K562 (cell line): ENCODE measurements at regions not wholly inside any gene's neighbourhood (a gene's known extent, or its start where the extent isn't known, plus 50 kb on each side); places are given as distances from the start of the nearest gene placed in this dataset.

Source experiments
- KLF13 ChIP-seq: fragments of 450-650 bp; IDR thresholded peaks from 2 replicates; pipeline ENCODE4 v1.6.1; 2016; ENCODE audit warnings: missing genetic modification characterization, low read depth, mild to moderate bottlenecking, missing compliant biosample characterization, moderate library complexity, borderline replicate concordance
- SMC3 ChIP-seq: conservative IDR thresholded peaks from 2 replicates; pipeline ENCODE4 v1.6.1; 2011; ENCODE audit warnings: low read depth, low read length, improper control_type of control experiment; ENCODE audit not compliant: insufficient read depth
- TOE1 ChIP-seq, 2 experiments: fragments of 450-650 bp in 1 of 2; sonication (generic) in 1 of 2; formaldehyde crosslinking in 1 of 2; IDR thresholded peaks; 2 replicates each; pipeline versions ENCODE4 v1.7.1 to v1.8.0; 2016 to 2022; ENCODE audit warnings: borderline replicate concordance in 2 of 2, mild to moderate bottlenecking in 2 of 2, antibody characterized with exemption in 1 of 2, inconsistent platforms in 1 of 2, low read depth in 1 of 2, missing genetic modification reagents in 1 of 2, moderate library complexity in 1 of 2
- TF ChIP-seq, protein P1 (sequence below): sonication (generic); formaldehyde crosslinking; IDR thresholded peaks from 2 replicates; pipeline ENCODE4 v1.8.0; 2022; ENCODE audit warnings: missing genetic modification reagents, mild to moderate bottlenecking, borderline replicate concordance
- TF ChIP-seq, protein P2 (sequence below): fragments of 450-650 bp; formaldehyde crosslinking; IDR thresholded peaks from 2 replicates; pipeline ENCODE4 v1.4.0; 2020; ENCODE audit warnings: mild to moderate bottlenecking, moderate library complexity
- TF ChIP-seq, protein P3 (sequence below): fragments of 250-450 bp; sonication (Bioruptor Pico); IDR thresholded peaks from 2 replicates; pipeline ENCODE4 v1.8.0; 2021; ENCODE audit warnings: moderate library complexity, mild to moderate bottlenecking, inconsistent platforms

DNA sequence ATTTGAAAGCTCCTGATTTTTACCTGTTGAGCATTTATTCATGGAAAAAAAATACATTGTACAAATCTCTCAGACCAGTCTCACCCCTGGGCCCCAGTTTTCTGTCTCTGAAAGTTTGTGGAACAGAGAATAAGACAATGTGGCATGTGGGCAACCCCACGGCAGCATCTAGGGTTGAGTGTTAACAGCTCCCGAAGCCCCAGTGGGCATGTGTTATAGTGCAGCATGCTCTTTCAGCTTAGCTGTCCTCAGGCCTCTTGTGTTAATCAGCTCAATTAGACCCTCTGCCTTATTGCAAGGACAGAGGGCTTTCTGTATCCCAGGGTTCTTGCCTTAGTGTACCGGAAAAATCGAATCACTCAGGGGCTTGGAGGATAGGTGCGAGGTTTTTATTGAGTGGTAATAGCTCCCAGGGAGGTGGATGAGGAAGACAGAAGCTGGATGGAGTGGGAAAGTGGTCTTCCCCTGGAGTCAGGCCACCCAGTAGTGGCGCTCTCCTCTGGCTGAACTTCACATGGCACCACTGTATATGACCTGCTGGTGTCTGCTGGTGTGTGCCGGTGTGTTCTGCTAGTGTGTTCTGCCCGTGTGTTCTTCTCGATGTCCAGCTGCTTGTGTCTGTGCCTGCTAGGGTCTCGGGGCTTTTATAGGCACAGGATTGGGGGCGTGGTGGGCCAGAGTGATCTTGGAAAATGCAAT, 382.8 kb downstream of the EPM2A start:
- no peak for TF ChIP-seq KLF13 (tag)
- no peak for TF ChIP-seq SMC3
- TF ChIP-seq, protein P1, sequence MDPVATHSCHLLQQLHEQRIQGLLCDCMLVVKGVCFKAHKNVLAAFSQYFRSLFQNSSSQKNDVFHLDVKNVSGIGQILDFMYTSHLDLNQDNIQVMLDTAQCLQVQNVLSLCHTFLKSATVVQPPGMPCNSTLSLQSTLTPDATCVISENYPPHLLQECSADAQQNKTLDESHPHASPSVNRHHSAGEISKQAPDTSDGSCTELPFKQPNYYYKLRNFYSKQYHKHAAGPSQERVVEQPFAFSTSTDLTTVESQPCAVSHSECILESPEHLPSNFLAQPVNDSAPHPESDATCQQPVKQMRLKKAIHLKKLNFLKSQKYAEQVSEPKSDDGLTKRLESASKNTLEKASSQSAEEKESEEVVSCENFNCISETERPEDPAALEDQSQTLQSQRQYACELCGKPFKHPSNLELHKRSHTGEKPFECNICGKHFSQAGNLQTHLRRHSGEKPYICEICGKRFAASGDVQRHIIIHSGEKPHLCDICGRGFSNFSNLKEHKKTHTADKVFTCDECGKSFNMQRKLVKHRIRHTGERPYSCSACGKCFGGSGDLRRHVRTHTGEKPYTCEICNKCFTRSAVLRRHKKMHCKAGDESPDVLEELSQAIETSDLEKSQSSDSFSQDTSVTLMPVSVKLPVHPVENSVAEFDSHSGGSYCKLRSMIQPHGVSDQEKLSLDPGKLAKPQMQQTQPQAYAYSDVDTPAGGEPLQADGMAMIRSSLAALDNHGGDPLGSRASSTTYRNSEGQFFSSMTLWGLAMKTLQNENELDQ (CRISPR knock-in tag) = no peak
- TF ChIP-seq, protein P2, sequence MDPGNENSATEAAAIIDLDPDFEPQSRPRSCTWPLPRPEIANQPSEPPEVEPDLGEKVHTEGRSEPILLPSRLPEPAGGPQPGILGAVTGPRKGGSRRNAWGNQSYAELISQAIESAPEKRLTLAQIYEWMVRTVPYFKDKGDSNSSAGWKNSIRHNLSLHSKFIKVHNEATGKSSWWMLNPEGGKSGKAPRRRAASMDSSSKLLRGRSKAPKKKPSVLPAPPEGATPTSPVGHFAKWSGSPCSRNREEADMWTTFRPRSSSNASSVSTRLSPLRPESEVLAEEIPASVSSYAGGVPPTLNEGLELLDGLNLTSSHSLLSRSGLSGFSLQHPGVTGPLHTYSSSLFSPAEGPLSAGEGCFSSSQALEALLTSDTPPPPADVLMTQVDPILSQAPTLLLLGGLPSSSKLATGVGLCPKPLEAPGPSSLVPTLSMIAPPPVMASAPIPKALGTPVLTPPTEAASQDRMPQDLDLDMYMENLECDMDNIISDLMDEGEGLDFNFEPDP = no peak
- no peak for TF ChIP-seq TOE1 (IDR thresholded peaks at IDR 0.05; ENCODE audit: borderline replicate concordance)
- TF ChIP-seq TOE1 (CRISPR knock-in tag; IDR thresholded peaks at IDR 0.05; ENCODE audit: borderline replicate concordance, low read depth) = no peak
- TF ChIP-seq, protein P3, sequence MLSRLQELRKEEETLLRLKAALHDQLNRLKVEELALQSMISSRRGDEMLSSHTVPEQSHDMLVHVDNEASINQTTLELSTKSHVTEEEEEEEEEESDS (CRISPR knock-in tag) = no peak
